HG03066 (cell line): ENCODE measurements at regions not wholly inside any gene's neighbourhood (a gene's known extent, or its start where the extent isn't known, plus 50 kb on each side); places are given as distances from the start of the nearest gene placed in this dataset.

Source experiments
- ATAC-seq: cut with Tn5 transposase; IDR thresholded peaks from one replicate; pipeline ENCODE4 v1.9.1; 2021; ENCODE audit warnings: low read depth; ENCODE audit not compliant: unreplicated experiment

DNA sequence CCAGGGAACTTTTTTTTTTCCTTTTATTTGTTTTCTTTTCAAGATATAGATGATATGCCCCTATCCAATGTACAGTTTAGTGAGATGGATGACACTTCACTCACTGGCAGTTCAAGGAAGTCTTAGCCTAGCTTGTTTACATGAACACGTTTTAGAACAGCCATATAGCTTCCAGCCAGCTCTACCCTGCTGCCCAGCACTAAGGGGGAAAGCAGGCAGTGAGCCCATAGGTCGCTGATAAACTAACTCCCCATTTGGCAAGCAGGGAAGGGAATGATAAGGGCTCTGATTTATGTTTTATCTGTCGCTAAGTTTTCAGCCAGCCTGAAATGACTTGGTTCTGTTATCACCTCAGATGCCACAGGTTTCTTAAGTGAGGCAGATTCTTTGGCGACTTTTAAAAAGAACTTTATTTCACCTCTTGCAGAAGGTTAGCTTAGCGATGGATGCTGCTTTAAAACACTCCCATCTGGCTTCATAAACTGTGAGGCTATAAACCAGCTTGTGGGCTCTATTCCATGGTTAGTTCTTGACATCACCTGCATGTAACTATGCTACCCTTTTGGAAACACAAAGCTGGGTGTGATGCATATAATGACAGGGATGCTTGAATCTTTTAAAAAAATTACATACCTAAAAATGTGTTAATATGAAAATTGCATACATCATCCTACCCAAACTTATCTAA lies 348.4 kb downstream of the FBXO8 start:
- no peak for ATAC-seq

DNA sequence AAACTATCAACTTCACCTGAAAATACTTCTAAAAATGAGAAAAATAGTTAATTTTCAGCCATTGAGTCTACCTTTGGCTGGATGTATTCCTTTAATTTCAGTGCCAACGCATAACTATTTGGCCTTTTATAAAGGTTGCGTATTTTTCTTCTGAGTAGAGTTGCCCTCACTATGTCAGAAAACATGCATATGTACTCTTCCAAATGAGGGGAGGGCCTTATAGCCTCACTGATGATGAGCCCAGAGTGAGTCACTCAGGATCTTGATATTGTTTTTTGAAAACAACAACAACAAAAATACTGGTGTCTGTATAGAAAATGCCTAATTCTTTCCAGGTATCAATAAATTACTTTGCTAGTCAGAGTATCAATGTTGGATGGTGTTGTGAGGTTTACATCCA lies 349.3 kb downstream of the FBXO8 start:
- no peak for ATAC-seq

DNA sequence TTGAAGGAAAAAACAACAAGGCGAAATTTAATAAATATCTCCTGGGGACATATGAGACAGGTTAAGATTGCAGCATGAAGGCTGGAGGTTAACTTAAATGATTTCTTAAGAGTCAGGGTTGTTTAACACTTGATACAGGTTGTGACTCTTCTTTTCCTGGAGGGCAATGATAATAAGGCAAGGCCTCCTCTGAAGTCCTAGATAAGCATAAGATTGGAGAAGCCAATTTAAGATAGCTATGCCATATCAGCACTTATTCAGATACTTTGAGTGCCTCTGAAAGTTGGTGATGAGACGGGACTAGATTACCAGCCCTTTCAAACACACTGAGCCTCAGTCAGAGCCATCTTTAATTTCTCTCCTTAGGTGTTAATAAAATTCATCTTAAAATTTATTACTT lies 350.8 kb downstream of the FBXO8 start:
- ATAC-seq: no peak

DNA sequence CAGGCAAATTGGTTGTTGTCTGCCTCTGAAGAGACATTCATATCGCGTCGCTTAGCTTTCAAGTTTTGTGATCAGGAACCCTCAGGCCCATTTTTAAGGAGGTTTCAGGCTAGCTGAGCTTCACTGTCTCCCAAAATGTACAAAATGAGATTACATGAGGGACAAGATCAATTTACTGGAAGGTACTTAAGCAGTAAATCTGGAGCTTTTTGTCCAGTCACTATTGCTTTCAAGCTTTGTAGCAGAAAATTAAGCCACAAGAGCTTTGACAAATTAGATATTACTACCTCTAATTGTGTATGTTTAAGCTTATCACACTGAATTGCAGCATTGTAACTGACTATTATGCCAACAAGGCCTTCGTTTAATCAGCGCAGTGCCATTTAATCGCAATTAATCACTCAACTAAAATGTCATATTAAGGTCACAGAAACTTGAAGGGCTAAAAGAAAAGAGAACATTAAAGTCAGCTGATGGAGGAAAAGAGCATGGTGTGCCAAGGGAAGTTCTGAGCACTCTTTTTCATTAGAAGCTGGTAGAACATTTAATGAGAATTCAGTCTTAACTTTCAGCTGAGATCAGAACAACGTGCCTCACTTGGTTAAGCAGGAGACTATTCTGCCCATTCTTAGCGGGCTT lies 353.0 kb downstream of the FBXO8 start:
- no peak for ATAC-seq

DNA sequence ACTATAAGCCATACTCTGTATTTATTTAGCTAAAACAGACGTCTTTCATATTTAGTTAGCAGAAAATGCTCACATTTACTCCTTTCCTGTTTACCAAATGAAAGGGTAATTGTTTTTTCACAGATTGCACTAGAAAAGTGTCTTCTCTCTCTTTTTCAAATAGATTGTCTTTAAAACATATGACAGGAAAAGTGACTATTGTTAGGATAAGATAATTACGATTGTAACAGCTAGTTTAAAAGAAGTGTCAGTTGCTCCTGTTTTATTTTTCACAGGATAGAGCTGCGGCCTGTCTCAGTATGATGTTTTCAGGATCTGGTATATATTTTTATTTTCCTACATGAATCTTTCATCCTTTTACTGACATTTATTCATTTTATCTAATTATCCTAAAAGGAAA lies 353.5 kb downstream of the FBXO8 start:
- ATAC-seq: no peak

DNA sequence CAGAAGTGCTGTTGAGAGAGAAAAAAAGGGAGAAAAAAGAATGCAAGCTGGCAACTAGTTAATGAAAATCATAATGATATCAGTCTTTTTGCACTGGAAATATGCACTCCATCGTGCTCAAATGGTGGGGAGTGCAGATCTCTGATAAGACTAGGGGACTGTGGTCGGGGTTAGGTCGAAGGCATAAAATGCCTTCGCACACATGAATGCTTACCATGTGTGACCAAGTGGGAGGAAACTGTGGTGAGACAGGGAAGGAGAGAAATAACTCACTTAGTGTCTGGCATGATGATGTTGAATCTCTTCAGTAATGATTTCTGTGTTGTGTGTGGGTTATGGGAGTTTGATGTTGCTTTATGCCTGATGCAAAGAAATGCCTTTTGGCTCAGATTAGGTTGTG lies 358.9 kb downstream of the FBXO8 start:
- no peak for ATAC-seq

DNA sequence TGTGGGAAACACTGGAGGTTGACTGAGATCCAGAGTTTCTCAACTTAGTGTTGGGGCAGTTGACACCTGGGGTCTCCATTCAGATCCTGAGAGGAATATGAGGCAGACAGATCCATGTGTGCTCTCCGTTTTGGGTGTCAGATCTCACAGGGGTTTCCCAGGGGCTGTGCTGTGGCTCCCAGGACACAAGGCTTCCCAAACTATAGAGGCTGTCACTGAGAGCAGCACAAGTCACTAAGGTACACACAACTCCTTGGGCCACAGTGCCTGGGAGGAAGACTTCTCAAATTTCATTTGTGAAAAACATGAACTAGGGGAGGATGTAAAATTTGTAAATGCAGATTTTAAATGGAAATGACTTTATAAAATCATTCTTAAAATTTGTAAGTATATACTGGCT lies 363.6 kb downstream of the FBXO8 start:
- ATAC-seq: no peak

DNA sequence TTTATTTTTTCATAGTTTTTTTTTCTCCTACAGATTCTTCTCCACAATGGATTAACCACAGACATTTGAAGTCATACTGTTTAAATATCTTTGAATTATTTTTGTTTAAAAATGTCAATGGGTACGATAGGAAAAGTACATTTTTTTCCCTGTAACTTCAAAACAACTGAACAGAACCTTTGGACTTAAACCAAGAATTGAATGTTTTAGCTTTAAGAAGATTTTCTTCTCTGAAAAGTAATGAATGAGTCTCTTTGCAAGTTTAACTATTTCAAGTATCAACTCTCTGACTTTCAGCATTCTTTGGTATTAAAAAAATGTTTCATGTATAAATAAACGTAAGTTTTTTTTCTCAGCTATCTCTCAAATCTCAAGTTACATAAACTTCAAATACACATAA lies 364.3 kb downstream of the FBXO8 start:
- ATAC-seq: no peak

DNA sequence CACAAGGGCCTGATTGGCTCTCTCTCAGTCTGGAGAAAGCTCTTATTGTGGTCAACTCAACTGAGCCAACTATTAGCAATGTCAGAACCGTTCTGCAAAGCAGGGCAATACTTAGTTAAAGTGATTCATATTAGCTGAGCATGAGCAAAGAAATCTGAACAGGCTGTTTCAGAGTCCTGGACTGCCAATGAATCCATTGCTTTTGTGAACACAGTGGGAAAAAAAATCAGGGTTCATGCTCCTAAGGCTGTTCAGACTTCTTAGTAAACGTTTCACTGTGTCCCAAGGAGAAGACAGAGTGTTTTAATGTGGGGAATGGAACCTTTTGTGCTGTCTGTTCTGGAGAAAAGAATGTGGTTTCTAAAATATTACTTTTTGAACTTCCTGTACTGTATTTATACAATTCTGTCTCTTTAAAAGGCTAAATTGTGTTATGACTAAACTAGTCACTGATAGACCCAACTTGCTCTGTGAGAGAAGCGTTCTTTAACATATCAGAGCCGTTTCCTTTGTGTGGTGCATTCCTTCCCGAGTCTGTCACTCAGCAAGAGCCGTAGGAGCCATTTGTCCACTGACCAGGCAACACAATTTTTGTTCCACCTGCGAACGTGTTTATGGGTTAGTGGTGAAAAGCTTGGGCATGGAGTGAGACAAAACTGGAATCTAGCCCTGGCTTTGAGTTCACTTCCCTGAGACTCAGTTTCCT lies 366.1 kb downstream of the FBXO8 start:
- no peak for ATAC-seq

DNA sequence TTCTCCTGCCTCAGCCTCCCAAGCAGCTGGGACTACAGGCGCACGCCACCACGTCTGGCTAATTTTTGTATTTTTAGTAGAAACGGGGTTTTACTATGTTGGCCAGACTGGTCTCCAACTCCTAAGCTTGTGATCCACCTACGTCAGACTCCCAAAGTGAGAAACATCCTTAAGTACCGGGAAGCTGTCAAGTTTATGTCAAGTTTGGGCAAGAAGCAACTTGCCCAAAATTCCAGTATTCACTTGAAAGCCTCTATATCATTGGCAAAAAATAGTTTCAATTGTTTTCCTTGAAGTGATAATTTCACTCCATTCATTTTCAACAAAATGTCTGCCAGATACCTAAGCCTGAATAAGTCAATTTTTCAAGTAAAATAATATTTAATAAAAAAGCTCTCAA lies 370.0 kb downstream of the FBXO8 start:
- ATAC-seq: no peak

DNA sequence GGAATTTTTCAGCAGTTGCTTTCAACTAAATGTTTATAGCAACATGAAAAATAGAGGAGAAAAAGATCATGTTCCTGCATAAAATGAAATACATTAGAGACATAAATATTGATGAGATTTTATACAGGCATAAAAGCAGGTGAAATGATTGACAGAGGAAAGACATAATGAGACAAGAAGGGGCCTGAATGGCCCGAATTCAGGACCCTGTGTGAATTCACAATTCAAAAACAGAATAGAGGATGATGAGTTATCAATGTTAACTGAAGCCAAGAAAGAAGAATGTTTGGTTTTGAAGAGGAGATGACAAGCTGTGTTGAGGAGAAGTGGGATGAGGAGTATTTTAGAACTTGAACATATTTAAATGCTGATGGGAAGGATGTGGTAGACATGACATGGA lies 371.1 kb downstream of the FBXO8 start:
- ATAC-seq: no peak

DNA sequence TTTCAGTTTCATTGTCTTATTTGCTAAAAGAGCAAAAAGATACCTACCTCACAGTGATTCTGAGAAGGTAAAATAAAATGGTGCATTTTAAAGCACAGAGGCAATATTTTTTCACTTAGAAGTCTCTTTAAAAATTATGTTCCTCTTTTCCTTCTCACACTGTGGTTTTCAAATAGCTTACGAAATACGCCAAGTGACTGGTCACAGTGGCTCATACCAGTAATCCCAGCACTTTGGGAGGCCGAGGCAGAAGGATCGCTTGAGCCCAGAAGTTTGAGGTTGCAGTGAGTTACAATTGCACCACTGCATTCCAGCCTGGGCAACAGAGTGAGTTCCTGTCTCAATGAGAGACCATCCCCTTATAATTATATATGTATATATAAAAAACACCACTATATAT lies 372.6 kb downstream of the FBXO8 start:
- no peak for ATAC-seq

DNA sequence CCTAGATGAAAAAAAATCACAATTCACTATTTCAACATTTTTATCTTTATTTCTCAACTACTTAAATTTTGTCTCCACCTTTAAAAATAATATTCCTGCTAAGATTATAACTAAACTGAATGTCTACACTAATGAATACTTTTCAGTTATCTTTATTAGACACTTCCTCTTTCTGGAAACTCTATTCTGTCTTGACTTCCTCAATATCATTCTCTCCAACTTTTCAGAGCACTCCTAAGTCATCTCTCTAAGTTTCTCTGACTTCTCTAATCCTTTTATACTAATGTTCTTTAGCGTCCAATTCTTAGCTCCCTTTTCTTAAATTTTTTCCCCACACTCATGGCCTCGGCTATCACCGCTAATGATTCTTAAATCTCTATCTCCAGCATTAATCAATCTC lies 374.2 kb downstream of the FBXO8 start:
- no peak for ATAC-seq

DNA sequence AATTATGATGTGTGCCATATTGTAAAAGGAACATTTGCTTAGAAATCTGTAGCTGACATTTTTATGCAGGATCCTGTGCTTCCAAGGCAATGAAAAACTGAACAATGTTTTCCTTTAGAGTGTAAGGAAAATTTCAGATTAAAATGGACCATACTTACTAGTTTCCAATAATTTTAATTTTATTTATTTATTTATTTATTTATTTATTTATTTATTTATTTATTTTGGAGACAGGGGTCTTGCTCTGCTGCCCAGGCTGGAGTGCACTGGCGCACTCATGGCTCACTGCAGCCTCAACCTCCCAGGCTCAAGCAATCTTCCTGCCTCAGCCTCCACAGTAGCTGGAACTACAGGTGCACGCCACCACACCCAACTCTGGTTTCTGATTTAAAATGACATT lies 369.8 kb upstream of the HAND2 start:
- no peak for ATAC-seq

DNA sequence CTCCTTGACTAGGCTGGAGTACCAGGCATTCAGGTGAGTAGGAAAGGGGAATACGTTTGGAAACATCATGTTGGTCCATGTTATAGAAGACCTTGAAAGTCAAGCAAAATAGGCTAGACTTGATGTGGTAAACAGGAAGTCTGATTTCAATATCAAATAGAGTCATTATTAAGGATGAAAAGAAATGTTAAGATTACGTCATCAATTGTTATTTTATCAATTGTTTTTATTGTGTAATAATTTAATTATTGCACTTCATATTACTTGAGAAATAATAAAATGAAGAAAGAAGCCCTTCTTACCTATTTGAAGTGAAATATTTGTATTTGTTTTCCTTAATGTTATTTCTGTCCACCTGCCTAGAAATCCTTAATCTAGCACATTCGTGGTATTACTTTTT lies 361.0 kb upstream of the HAND2 start:
- ATAC-seq: no peak

DNA sequence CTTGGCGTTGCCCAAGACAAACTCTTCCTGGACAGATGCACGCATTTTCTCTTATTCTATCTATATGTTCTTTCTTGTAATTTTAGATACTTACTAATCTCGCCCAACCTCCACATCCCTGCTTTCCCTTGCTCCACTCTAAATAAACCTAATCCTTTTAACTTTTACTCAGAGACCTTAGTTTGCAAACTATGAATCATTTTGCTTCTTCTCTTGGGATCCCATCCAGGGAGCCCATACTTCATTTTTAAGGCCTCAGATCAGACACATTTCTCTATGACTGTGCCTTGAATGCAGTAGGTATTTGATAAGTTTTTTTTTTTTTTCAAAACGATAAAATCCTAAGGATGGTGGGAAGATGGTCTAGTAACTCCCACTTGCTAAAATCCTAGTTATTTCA lies 353.8 kb upstream of the HAND2 start:
- no peak for ATAC-seq

DNA sequence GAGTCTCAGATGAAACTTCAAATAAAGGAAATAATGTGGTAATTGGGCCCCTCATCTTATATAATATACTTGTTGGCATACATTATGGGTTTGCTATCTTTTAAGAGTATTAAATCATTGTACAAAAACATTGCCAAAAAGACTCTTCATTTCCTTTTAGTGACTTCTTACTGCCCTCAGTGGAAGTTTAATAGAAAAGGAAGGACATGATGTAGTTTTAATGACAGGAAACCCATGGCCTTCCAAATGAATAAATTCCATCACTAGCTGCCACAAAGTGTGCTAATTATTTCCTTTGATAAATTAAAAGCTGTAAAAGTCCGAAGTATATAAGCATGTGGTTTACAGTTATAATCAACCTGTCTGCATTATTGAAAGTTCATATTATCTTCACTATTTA lies 350.9 kb upstream of the HAND2 start:
- no peak for ATAC-seq

DNA sequence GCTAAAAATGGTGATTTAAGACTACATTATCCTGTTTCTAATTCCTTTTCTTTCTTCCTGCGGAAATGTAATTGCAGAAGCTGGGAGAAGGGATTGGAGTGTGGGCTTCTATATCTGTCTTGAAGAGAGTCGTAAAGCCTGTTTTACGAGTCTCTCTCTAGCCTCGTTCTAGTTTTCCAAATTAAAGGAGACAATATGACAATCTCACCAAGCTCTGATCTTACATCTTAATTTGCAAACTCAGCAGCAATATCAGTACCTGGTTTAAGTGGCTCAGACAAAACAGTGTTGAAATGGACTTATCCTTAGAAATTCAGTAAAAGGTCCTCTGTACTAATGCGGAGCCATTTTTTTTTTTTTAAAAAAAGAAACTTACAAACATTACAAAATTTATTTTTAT lies 349.5 kb upstream of the HAND2 start:
- ATAC-seq: no peak

DNA sequence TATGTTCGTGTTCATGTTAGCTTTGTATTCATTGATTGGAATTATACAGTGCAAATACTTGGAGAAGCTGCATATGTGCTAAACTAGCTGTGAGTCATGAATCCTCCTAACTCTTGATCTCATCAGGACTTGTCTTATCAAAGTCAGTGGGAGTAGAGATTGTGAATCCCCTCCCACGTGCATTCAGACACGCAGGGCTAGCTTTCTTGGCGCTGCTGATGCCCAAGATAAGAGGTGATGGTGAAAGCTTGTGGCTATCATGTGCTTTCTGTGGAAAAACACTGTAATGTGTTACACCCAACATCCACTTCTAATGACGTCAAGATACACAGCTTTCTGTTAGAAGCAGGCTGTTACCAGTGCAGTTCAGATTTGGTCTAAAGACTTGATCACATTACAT lies 348.7 kb upstream of the HAND2 start:
- ATAC-seq: no peak

DNA sequence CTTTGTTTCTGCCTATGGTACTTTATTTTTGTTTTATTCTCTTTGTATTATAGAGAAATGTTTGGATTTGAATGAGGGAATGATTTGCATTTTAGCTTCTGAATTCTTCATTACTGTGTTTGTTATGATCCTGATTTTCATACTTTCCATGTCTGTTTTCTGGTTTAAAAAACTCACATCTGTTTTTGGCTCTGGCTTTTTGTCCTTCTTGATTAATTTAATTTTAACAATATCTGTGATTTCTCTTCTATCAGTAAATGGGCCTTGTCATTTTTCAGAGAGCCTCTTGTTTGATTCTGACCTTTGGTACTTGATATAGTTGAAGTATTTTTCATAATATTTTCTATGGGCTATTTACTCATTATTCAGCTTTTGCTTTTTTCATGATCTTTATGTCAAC lies 341.6 kb upstream of the HAND2 start:
- no peak for ATAC-seq

DNA sequence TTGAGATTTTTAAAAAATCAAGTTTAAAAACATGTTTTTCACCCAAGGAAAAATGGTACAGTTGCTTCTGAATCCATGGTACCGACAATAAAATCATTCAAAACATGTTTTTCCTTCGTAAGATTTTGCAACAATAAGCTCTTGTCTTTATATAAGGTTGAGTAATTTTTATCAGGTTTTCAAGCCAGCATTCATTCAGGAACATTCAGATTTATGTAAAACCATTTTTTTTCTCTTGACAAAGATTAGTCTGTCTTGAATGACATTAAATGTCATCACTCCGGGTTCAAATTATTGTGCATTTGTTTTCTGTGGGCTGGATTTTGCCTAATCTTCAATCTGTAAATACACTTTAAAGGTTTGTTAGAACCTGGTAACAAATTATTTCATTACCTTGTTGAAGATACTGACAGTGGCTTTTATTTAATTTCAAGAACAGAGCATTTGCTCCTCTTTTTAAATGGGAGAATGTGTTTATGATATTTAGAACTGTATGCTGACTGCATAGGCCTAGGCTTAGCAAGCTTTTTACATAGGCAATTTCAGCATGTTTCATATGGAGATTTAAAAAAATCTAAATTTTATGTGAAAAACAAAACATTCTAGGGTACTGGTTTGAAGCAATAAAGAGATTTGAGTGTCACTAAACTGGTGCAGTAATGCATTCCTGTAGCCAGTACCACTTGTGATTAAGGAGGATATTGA lies 336.4 kb upstream of the HAND2 start:
- no peak for ATAC-seq

DNA sequence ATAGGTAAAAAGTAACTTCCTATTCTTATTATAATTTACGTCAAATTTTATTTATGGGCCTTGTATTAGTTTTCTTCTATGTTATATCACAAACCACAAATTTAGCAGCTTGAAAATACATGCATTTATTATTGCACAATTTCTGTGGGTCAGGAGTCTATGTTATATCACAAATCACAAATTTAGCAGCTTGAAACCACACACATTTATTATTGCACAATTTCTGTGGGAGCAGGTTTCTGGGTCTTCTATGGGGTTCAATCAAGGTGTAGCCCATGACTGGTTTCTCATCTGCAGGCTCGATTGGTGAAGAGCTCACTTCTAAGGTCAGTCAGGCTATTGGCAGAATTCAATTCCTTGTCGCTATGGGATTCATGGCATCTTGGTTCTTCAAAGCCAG lies 332.7 kb upstream of the HAND2 start:
- ATAC-seq: no peak
